BLaER1 treated with 17β-estradiol and CSF1 and Interleukin-3, amounts not matched to agents 10 nM and 100 nM (cell line): ENCODE measurements at regions not wholly inside any gene's neighbourhood (a gene's known extent, or its start where the extent isn't known, plus 50 kb on each side); places are given as distances from the start of the nearest gene placed in this dataset.

Experiments used
- H3K27ac ChIP-seq, 11 experiments: shearing (Covaris generic); formaldehyde crosslinking; 2 replicates each; pipeline ENCODE4 v1.8.1; 2022
- H3K27me3 ChIP-seq, 11 experiments: shearing (Covaris generic); formaldehyde crosslinking; 2 replicates each; pipeline ENCODE4 v1.8.1; 2022
- H3K36me3 ChIP-seq, 11 experiments: shearing (Covaris generic); formaldehyde crosslinking; 2 replicates each; pipeline ENCODE4 v1.8.1; 2022
- H3K4me1 ChIP-seq, 10 experiments: shearing (Covaris generic); formaldehyde crosslinking; 2 replicates each; pipeline ENCODE4 v1.8.1; 2022
- H3K4me2 ChIP-seq, 11 experiments: shearing (Covaris generic); formaldehyde crosslinking; 2 replicates each; pipeline ENCODE4 v1.8.1; 2022
- H3K4me3 ChIP-seq, 10 experiments: shearing (Covaris generic); formaldehyde crosslinking; 2 replicates each; pipeline ENCODE4 v1.8.1; 2022
- H3K9ac ChIP-seq, 11 experiments: shearing (Covaris generic); formaldehyde crosslinking; 2 replicates each; pipeline ENCODE4 v1.8.1; 2022
- H3K9me3 ChIP-seq, 11 experiments: shearing (Covaris generic); formaldehyde crosslinking; replicated peaks in 1 of 11; 2 replicates each; pipeline ENCODE4 v1.8.1; 2022
- H4K20me1 ChIP-seq, 11 experiments: shearing (Covaris generic); formaldehyde crosslinking; 2 replicates each; pipeline ENCODE4 v1.8.1; 2022
- Cebpa-rat ChIP-seq, 11 experiments: shearing (Covaris generic); IDR thresholded peaks; 2 replicates each; pipeline ENCODE4 v1.8.1; 2022

- Histone ChIP-seq H3K4me3 (no peak overlapping the region), H4K20me1 (peaks cover 0 to 72% (median 59%) of the 10 kb centered on the region in 11 experiments; a peak in 19 of 22 replicates), H3K4me1 (peaks cover 35 to 63% (median 40%) of the 10 kb centered on the region in 10 experiments), H3K9ac (no peak overlapping the region), H3K36me3 (no peaks in the 10 kb centered on the region), H3K9me3 (no peaks in the 10 kb centered on the region), H3K27ac (no peak overlapping the region), H3K4me2 (no peak overlapping the region), H3K27me3 (peaks cover 47 to 89% (median 74%) of the 10 kb centered on the region in 11 experiments)
- no peak for TF ChIP-seq Cebpa-rat (IDR thresholded peaks at IDR 0.05)
Observed at GRCh38 chr15:69663982-69664381, 211.4 kb downstream of the RPLP1 start.

- no peak for TF ChIP-seq Cebpa-rat (IDR thresholded peaks at IDR 0.05)
- Histone ChIP-seq H3K4me3 (no peak overlapping the region; a peak in 1 of 20 replicates), H3K4me1 (peaks cover 40 to 72% (median 45%) of the 10 kb centered on the region in 10 experiments)
Observed at GRCh38 chr15:69664572-69665571, 212.3 kb downstream of the RPLP1 start.

GRCh38 chr15:69665641-69666111 lies 213.1 kb downstream of the RPLP1 start:
- H3K27me3 ChIP-seq, result peaks cover 62 to 91% (median 89%) of the 10 kb centered on the region in 11 experiments
- H3K9me3 ChIP-seq, result no peaks in the 10 kb centered on the region
- peaks cover 0 to 82% (median 73%) of the 10 kb centered on the region in 11 experiments; a peak in 19 of 22 replicates for H4K20me1 ChIP-seq
- no peak for TF ChIP-seq Cebpa-rat (IDR thresholded peaks at IDR 0.05)
- no peaks in the 10 kb centered on the region for H3K36me3 ChIP-seq
- H3K4me3 ChIP-seq, result peak overlapping the region in 5 of 10 experiments; percentile 4 to 51 (median 30); a peak in 8 of 20 replicates
- peak overlapping the region in 4 of 11 experiments; percentile 20 to 67 (median 60); a peak in 6 of 22 replicates for H3K9ac ChIP-seq
- peak overlapping the region; percentile 79 to 100 (median 91) for H3K4me2 ChIP-seq
- peak overlapping the region in 5 of 11 experiments; percentile 32 to 80 (median 67); a peak in 7 of 22 replicates for H3K27ac ChIP-seq
- H3K4me1 ChIP-seq, result peaks cover 40 to 69% (median 45%) of the 10 kb centered on the region in 10 experiments

More at GRCh38 chr15:69664572-69665571, 212.3 kb downstream of the RPLP1 start:
- H3K36me3 ChIP-seq, result no peaks in the 10 kb centered on the region
- H3K9ac ChIP-seq, result peak overlapping the region in 3 of 11 experiments; percentile 57 to 67 (median 64); a peak in 2 of 22 replicates
- peaks cover 0 to 75% (median 66%) of the 10 kb centered on the region in 11 experiments; a peak in 19 of 22 replicates for H4K20me1 ChIP-seq
- peaks cover 54 to 90% (median 83%) of the 10 kb centered on the region in 11 experiments for H3K27me3 ChIP-seq
- H3K4me2 ChIP-seq, result peak overlapping the region; percentile 79 to 100 (median 91)
- peak overlapping the region in 2 of 11 experiments; percentile 76 to 80; a peak in 3 of 22 replicates for H3K27ac ChIP-seq
- H3K9me3 ChIP-seq, result no peaks in the 10 kb centered on the region

GRCh38 chr15:69666441-69666882 lies 213.8 kb downstream of the RPLP1 start:
- H3K9me3 ChIP-seq, result no peaks in the 10 kb centered on the region
- peaks cover 67 to 91% (median 89%) of the 10 kb centered on the region in 11 experiments for H3K27me3 ChIP-seq
- TF ChIP-seq Cebpa-rat (IDR thresholded peaks at IDR 0.05), result no peak
- peaks cover 0 to 87% (median 75%) of the 10 kb centered on the region in 11 experiments; a peak in 19 of 22 replicates for H4K20me1 ChIP-seq
- peaks cover 40 to 61% (median 45%) of the 10 kb centered on the region in 10 experiments for H3K4me1 ChIP-seq
- H3K9ac ChIP-seq, result peak overlapping the region in 5 of 11 experiments; percentile 35 to 67 (median 57); a peak in 10 of 22 replicates
- peak overlapping the region in 6 of 10 experiments; percentile 4 to 51 (median 24); a peak in 9 of 20 replicates for H3K4me3 ChIP-seq
- H3K27ac ChIP-seq, result peak overlapping the region in 6 of 11 experiments; percentile 32 to 80 (median 64); a peak in 9 of 22 replicates
- H3K36me3 ChIP-seq, result no peaks in the 10 kb centered on the region
- peak overlapping the region; percentile 79 to 100 (median 91) for H3K4me2 ChIP-seq

- Histone ChIP-seq H3K27me3 (peaks cover 67 to 91% (median 88%) of the 10 kb centered on the region in 11 experiments), H3K9ac (peak overlapping the region in 5 of 11 experiments; percentile 35 to 67 (median 57); a peak in 9 of 22 replicates), H3K36me3 (no peaks in the 10 kb centered on the region), H3K4me1 (peaks cover 40 to 56% (median 45%) of the 10 kb centered on the region in 10 experiments), H4K20me1 (peaks cover 0 to 83% (median 75%) of the 10 kb centered on the region in 11 experiments; a peak in 19 of 22 replicates), H3K4me3 (peak overlapping the region in 4 of 10 experiments; percentile 4 to 51 (median 24); a peak in 3 of 20 replicates), H3K4me2 (peak overlapping the region; percentile 79 to 100 (median 91)), H3K27ac (peak overlapping the region in 6 of 11 experiments; percentile 32 to 80 (median 64); a peak in 9 of 22 replicates), H3K9me3 (no peaks in the 10 kb centered on the region)
- no peak for TF ChIP-seq Cebpa-rat (IDR thresholded peaks at IDR 0.05)
Observed at GRCh38 chr15:69666921-69667811, 214.5 kb downstream of the RPLP1 start.

GRCh38 chr15:69668039-69668705 lies 215.6 kb downstream of the RPLP1 start:
- Histone ChIP-seq H4K20me1 (peaks cover 0 to 76% (median 66%) of the 10 kb centered on the region in 11 experiments; a peak in 19 of 22 replicates), H3K27ac (peak overlapping the region in 4 of 11 experiments; percentile 3 to 80 (median 52); a peak in 4 of 22 replicates), H3K4me3 (no peak overlapping the region), H3K36me3 (no peaks in the 10 kb centered on the region), H3K4me2 (peak overlapping the region; percentile 45 to 99 (median 86)), H3K27me3 (peaks cover 60 to 88% (median 81%) of the 10 kb centered on the region in 11 experiments), H3K9me3 (no peaks in the 10 kb centered on the region), H3K4me1 (peaks cover 40 to 56% (median 45%) of the 10 kb centered on the region in 10 experiments), H3K9ac (peak overlapping the region in 3 of 11 experiments; percentile 4 to 24 (median 7); a peak in 2 of 22 replicates)
- no peak for TF ChIP-seq Cebpa-rat (IDR thresholded peaks at IDR 0.05)

- Histone ChIP-seq H3K4me3 (no peak overlapping the region), H3K4me2 (peak overlapping the region; percentile 45 to 99 (median 86)), H3K9me3 (no peaks in the 10 kb centered on the region), H3K36me3 (no peaks in the 10 kb centered on the region), H3K27ac (peak overlapping the region in 2 of 11 experiments; percentile 76 to 80; a peak in 2 of 22 replicates), H4K20me1 (peaks cover 0 to 69% (median 59%) of the 10 kb centered on the region in 11 experiments; a peak in 19 of 22 replicates), H3K9ac (no peak overlapping the region), H3K4me1 (peaks cover 40 to 56% (median 45%) of the 10 kb centered on the region in 10 experiments), H3K27me3 (peaks cover 53 to 87% (median 73%) of the 10 kb centered on the region in 11 experiments)
- no peak for TF ChIP-seq Cebpa-rat (IDR thresholded peaks at IDR 0.05)
Observed at GRCh38 chr15:69668963-69669362, 216.3 kb downstream of the RPLP1 start.
